ENCODE measurements at regions not wholly inside any gene's neighbourhood (a gene's known extent, or its start where the extent isn't known, plus 50 kb on each side); places are given as distances from the start of the nearest gene placed in this dataset.

DNA sequence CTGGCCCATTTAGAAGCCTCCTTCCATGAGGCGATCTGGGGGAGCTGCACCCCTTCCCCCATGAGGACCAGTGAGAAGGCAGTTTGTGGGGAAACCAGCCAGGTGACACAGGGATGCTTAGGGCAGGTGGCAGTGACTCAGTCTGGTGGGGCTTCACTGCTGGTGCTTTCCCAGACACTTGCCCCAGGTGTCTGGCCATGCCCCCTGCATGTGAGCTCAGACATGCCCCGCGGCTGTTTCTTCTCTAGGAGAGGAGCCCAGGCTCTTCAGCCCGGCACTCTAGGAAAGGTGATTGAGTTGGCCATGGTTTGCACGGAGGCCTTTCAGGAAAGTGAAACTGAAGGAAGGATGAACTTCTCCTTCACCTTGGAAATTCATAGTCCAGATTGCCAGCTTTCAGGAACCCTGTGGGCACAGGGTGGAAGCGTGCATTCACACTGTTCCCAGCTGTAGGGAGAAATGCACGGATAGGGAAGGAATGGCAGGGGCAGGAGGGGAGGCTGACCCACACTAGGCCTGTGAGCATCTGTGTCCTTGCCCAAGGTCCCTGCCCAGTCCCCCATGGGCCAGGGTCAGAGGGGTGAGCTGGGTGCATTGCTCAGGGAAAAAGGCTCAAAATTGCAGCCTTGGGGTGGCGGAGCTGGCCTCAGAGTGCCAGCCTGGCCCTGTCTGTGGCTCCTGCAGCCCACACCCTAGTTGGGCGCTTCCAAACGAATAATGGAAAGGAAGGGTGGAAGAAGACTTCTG is 359.1 kb downstream of the GLRX3 start:
- Histone ChIP-seq H3K4me3 (ENCODE audit: low read length in 3 of 3) (no peak overlapping the region), H3K4me1 (ENCODE audit: control insufficient read depth in 2 of 3, insufficient read depth in 2 of 3, low read depth in 1 of 3, low read length in 3 of 3) (peaks cover 0 to 2% (median 1%) of the 10 kb centered on the region in 3 donors)

DNA sequence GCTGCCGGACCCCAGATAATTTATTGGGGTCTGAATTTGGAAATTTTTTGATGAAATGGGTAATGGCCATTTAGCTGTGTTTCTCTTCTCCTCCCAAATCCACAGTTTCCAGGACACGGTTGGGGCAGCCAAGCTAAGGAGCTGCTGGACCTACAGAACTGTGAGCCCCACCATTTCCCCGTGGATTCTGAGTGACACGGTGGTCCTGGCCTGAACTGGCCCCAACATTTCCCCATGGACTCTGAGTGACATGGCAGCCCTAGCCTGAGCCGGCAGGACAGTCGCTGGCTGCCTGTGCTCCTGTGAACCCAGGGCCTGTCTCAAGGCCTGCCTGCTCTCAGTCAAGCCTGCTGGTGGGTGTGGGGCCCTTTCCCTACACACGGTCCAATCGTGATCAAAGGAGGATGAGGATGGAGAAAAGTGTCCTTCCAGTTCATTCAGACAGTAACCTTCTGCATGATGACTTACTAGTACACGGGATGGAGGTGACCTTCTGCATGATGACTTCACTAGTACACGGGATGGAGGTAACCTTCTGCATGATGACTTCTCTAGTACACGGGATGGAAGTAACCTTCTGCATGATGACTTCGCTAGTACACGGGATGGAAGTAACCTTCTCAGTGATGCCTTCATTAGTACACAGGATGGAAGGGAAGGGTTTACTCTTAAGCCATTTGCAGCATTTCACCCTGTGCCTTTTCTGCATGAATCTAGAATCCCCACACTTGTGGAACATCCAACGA is 359.9 kb downstream of the GLRX3 start:
- Histone ChIP-seq H3K4me3 (ENCODE audit: low read length in 3 of 3) (no peak overlapping the region), H3K27ac (ENCODE audit: low read depth in 2 of 2, low read length in 2 of 2) (no peak overlapping the region), H3K9me3 (ENCODE audit: control insufficient read depth in 2 of 3, insufficient read depth in 1 of 3, low read length in 3 of 3) (no peaks in the 10 kb centered on the region), H3K36me3 (ENCODE audit: control insufficient read depth in 2 of 3, insufficient read depth in 3 of 3, low read length in 3 of 3) (no peaks in the 10 kb centered on the region), H3K9ac (ENCODE audit: low read length in 3 of 3) (no peak overlapping the region), H3K4me1 (ENCODE audit: control insufficient read depth in 2 of 3, insufficient read depth in 2 of 3, low read depth in 1 of 3, low read length in 3 of 3) (no peaks in the 10 kb centered on the region), H3K27me3 (ENCODE audit: control insufficient read depth, insufficient read depth, low read length) (no peaks in the 10 kb centered on the region)
- DNase-seq (peak in 1 of 5 donors; percentile 24), FAIRE-seq (no peak)
- TF ChIP-seq, protein P1, sequence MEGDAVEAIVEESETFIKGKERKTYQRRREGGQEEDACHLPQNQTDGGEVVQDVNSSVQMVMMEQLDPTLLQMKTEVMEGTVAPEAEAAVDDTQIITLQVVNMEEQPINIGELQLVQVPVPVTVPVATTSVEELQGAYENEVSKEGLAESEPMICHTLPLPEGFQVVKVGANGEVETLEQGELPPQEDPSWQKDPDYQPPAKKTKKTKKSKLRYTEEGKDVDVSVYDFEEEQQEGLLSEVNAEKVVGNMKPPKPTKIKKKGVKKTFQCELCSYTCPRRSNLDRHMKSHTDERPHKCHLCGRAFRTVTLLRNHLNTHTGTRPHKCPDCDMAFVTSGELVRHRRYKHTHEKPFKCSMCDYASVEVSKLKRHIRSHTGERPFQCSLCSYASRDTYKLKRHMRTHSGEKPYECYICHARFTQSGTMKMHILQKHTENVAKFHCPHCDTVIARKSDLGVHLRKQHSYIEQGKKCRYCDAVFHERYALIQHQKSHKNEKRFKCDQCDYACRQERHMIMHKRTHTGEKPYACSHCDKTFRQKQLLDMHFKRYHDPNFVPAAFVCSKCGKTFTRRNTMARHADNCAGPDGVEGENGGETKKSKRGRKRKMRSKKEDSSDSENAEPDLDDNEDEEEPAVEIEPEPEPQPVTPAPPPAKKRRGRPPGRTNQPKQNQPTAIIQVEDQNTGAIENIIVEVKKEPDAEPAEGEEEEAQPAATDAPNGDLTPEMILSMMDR (IDR thresholded peaks at IDR 0.05; ENCODE audit: borderline replicate concordance, extremely low read depth, insufficient read depth) = no peak
- intact Hi-C loops (cut with DNase I) = no loop called here

More for the DNA sequence above, 359.1 kb downstream of the GLRX3 start:
- Histone ChIP-seq H3K9ac (ENCODE audit: low read length in 3 of 3) (no peak overlapping the region), H3K9me3 (ENCODE audit: control insufficient read depth in 2 of 3, insufficient read depth in 1 of 3, low read length in 3 of 3) (no peaks in the 10 kb centered on the region), H3K36me3 (ENCODE audit: control insufficient read depth in 2 of 3, insufficient read depth in 3 of 3, low read length in 3 of 3) (no peaks in the 10 kb centered on the region), H3K27ac (ENCODE audit: low read depth in 2 of 2, low read length in 2 of 2) (no peak overlapping the region), H3K27me3 (ENCODE audit: control insufficient read depth, insufficient read depth, low read length) (no peaks in the 10 kb centered on the region)
- DNase-seq = peak in 2 of 5 donors; percentile 13 to 59
- no peak for FAIRE-seq
- TF ChIP-seq, protein P1 (IDR thresholded peaks at IDR 0.05; ENCODE audit: borderline replicate concordance, extremely low read depth, insufficient read depth) = no peak
- intact Hi-C loops (cut with DNase I) = no loop called here

DNA sequence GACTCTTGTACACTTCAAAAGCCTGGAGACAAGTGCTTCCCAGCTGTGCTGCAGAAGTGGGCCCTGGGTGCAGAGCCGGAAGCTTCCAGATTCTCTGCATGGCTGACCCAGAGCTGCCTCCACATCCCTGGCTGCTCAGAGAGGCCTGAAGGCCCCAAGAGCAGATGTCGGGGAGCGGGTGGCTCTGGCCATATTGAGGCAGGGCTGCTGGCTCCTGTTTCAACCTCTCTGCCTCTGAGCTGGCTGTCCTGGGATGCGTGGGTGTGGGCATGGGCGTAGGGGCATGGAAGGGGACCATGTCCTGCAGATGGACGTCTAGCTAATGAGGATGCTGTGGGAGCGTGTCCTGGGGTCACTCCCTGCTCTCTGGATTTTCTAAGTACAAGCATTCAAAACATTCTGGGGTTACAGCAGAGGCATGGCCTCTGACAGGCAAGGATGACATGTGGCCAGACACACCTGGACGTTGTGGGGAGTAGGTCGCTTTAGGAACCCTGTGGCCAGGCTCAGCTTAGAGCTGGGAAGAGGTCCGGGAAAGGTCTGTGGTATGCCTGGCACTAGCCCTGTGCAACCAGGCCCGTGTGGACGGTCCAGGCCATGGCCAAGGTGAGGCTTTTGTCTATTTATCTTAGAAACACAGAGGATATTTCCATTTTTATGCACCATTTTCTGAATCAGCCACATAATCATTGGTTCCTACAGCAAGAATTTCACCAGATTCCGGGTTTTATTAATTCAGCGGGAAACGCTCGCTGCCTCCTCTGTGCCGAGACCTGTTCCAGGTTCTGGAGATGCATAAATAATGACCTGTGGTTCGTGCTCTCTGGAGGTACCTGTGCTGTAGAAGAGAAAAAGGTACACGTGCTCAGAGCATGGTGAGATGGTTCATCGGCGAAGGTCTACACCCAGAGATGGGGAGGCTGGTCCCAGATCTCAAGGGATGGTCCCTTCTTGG is 361.1 kb downstream of the GLRX3 start:
- no peak for FAIRE-seq
- intact Hi-C loops (cut with DNase I) = no loop called here
- peak in 1 of 5 donors; percentile 30 for DNase-seq
- Histone ChIP-seq H3K4me1 (ENCODE audit: control insufficient read depth in 2 of 3, insufficient read depth in 2 of 3, low read depth in 1 of 3, low read length in 3 of 3) (no peaks in the 10 kb centered on the region), H3K4me3 (ENCODE audit: low read length in 3 of 3) (no peak overlapping the region), H3K36me3 (ENCODE audit: control insufficient read depth in 2 of 3, insufficient read depth in 3 of 3, low read length in 3 of 3) (no peaks in the 10 kb centered on the region), H3K27me3 (ENCODE audit: control insufficient read depth, insufficient read depth, low read length) (no peaks in the 10 kb centered on the region), H3K27ac (ENCODE audit: low read depth in 2 of 2, low read length in 2 of 2) (no peak overlapping the region), H3K9me3 (ENCODE audit: control insufficient read depth in 2 of 3, insufficient read depth in 1 of 3, low read length in 3 of 3) (no peaks in the 10 kb centered on the region), H3K9ac (ENCODE audit: low read length in 3 of 3) (no peak overlapping the region)
- TF ChIP-seq, protein P1 (IDR thresholded peaks at IDR 0.05; ENCODE audit: borderline replicate concordance, extremely low read depth, insufficient read depth) = no peak
